Gastrocnemius medialis (tissue), 4 donors: ENCODE measurements at regions not wholly inside any gene's neighbourhood (a gene's known extent, or its start where the extent isn't known, plus 50 kb on each side); places are given as distances from the start of the nearest gene placed in this dataset.

Source experiments
- POLR2A ChIP-seq, 2 donors: fragments of 450-650 bp; IDR thresholded peaks; one replicate each; pipeline ENCODE4 v1.6.1; 2017; ENCODE audit warnings: antibody characterized with exemption in 2 of 2, mild to moderate bottlenecking in 2 of 2, moderate library complexity in 2 of 2
- TF ChIP-seq, protein P1 (sequence below), 5 experiments: fragments of 450-650 bp in 3 of 5; fragments of 200-600 bp in 2 of 5; sonication (generic) in 2 of 5; IDR thresholded peaks in 4 of 5; conservative IDR thresholded peaks in 1 of 5; 1 replicate in 4 of 5; 2 replicates in 1 of 5; pipeline ENCODE4 v1.5.1; 2016 to 2019; ENCODE audit warnings: antibody characterized with exemption in 5 of 5, mild to moderate bottlenecking in 3 of 5, moderate library complexity in 3 of 5

DNA sequence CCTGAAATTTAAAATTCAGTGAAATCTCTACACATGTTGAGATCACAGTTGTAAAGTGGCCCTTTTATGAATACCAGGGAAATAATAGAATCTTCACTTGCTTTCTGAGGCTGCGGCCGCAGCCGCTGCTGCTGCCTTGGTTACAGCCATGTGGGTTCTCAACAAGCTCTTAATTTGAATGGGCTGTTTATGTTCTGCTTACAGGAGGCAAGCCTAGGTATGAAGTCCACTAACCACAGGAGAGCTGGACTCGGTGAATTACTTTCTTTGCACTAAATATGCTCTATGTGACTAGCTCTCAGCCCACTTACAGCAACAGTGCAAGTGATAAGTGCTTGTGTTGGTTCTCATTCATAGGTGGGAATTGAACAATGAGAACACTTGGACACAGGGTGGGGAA is 410.8 kb downstream of the SFMBT2 start:
- TF ChIP-seq, protein P1, sequence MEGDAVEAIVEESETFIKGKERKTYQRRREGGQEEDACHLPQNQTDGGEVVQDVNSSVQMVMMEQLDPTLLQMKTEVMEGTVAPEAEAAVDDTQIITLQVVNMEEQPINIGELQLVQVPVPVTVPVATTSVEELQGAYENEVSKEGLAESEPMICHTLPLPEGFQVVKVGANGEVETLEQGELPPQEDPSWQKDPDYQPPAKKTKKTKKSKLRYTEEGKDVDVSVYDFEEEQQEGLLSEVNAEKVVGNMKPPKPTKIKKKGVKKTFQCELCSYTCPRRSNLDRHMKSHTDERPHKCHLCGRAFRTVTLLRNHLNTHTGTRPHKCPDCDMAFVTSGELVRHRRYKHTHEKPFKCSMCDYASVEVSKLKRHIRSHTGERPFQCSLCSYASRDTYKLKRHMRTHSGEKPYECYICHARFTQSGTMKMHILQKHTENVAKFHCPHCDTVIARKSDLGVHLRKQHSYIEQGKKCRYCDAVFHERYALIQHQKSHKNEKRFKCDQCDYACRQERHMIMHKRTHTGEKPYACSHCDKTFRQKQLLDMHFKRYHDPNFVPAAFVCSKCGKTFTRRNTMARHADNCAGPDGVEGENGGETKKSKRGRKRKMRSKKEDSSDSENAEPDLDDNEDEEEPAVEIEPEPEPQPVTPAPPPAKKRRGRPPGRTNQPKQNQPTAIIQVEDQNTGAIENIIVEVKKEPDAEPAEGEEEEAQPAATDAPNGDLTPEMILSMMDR (IDR thresholded peaks at IDR 0.05 in 4 of 5, conservative IDR thresholded peaks at IDR 0.05 in 1 of 5), result no peak
- no peak for TF ChIP-seq POLR2A (IDR thresholded peaks at IDR 0.05)
